ENCODE measurements at regions not wholly inside any gene's neighbourhood (a gene's known extent, or its start where the extent isn't known, plus 50 kb on each side); places are given as distances from the start of the nearest gene placed in this dataset.

DNA sequence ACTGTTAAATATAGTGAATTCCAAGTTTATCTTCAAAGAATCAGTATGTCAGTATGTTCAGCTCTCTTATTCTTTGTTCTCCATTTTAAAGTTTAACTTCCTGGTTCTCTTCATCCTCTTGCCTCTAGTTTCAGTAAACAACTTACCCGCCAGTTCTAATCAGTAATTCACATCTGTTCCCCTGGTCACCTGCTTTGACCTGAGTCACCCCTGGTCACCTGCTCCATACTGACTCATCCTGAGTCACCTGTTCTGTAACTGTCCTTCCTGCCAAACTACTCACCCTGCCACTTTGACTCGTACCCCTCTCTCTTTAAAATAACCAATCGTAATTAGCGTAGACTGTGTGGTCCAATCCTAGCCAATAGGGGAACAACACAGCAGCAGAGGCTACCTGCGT is 992.7 kb upstream of the HS3ST1 start:
- no peaks in the 10 kb centered on the region for H3K27me3 ChIP-seq (ENCODE audit: low read length)
- no peaks in the 10 kb centered on the region for H3K36me3 ChIP-seq (ENCODE audit: low read depth, low read length)
- no peaks in the 10 kb centered on the region for H3K4me1 ChIP-seq (ENCODE audit: insufficient read depth, low read length)
- no peak overlapping the region for H3K9ac ChIP-seq (ENCODE audit: low read length)
- no peak overlapping the region for H3K4me3 ChIP-seq (ENCODE audit: low read length)
- intact Hi-C loops (cut with micrococcal nuclease), result no loop called here
- no peak overlapping the region for H2AFZ ChIP-seq (ENCODE audit: low read length)
- no peaks in the 10 kb centered on the region for H3K79me2 ChIP-seq (ENCODE audit: low read length)
- H3F3A ChIP-seq (ENCODE audit: low read length, unreplicated experiment), result no peaks in the 10 kb centered on the region
- no peaks in the 10 kb centered on the region for H3K9me2 ChIP-seq (replicated peaks; ENCODE audit: low read length)
- no TSS peak for BruUV-seq (replicated peaks)
- ChIA-PET POLR2A (ENCODE audit: unreplicated experiment) (no interaction called here), CTCF (no interaction called here)
- no peak overlapping the region for H3K4me2 ChIP-seq (ENCODE audit: low read length)
- H4K20me1 ChIP-seq (ENCODE audit: low read length), result no peaks in the 10 kb centered on the region
- H3K27ac ChIP-seq (ENCODE audit: low read length), result no peak overlapping the region
- ATAC-seq (no peak), DNase-seq (no peak)
- H3K9me3 ChIP-seq (ENCODE audit: low read length), result no peaks in the 10 kb centered on the region
- TF ChIP-seq EZH2phosphoT487 (IDR thresholded peaks at IDR 0.05; ENCODE audit: borderline replicate concordance, low read length) (no peak), EZH2 (IDR thresholded peaks at IDR 0.05; ENCODE audit: low read length, unreplicated experiment) (no peak), CTCF (conservative IDR thresholded peaks at IDR 0.05; ENCODE audit: low read depth, low read length) (no peak)

DNA sequence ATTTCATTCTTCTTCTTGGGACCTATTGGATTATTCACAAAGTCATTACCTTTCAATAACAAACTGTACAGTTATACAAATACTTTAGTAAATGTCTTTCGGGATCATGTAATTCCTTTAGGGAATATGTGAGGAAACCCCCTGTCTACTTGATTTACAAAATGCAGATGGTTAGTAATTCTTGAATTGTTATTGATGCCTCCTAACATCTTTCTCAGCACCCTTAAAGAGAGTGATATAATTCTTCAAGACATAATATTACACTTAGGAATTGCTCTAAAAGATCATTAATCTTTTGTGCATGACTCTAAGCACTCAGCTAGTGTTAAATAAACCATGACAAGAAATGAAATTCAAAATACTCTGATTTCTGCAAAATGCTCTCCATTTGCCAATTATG is 988.1 kb upstream of the HS3ST1 start:
- ATAC-seq (no peak), DNase-seq (no peak)
- Histone ChIP-seq H3K27ac (ENCODE audit: low read length) (no peak overlapping the region), H3K9me2 (replicated peaks; ENCODE audit: low read length) (no peaks in the 10 kb centered on the region), H2AFZ (ENCODE audit: low read length) (no peak overlapping the region), H3K36me3 (ENCODE audit: low read depth, low read length) (no peaks in the 10 kb centered on the region), H3K27me3 (ENCODE audit: low read length) (no peaks in the 10 kb centered on the region), H3K9me3 (ENCODE audit: low read length) (no peaks in the 10 kb centered on the region), H3K9ac (ENCODE audit: low read length) (no peak overlapping the region), H3K4me2 (ENCODE audit: low read length) (no peak overlapping the region), H3K4me3 (ENCODE audit: low read length) (no peak overlapping the region), H3F3A (ENCODE audit: low read length, unreplicated experiment) (no peaks in the 10 kb centered on the region), H4K20me1 (ENCODE audit: low read length) (no peaks in the 10 kb centered on the region), H3K4me1 (ENCODE audit: insufficient read depth, low read length) (no peaks in the 10 kb centered on the region), H3K79me2 (ENCODE audit: low read length) (no peaks in the 10 kb centered on the region)
- BruUV-seq (replicated peaks), result no TSS peak
- TF ChIP-seq EZH2 (IDR thresholded peaks at IDR 0.05; ENCODE audit: low read length, unreplicated experiment) (no peak), EZH2phosphoT487 (IDR thresholded peaks at IDR 0.05; ENCODE audit: borderline replicate concordance, low read length) (no peak), CTCF (conservative IDR thresholded peaks at IDR 0.05; ENCODE audit: low read depth, low read length) (no peak)
- CTCF ChIA-PET, result no interaction called here
- POLR2A ChIA-PET (ENCODE audit: unreplicated experiment), result no interaction called here
- intact Hi-C loops (cut with micrococcal nuclease), result no loop called here

GRCh38 chr4:12414181-12414812 is 985.6 kb upstream of the HS3ST1 start:
- H3K9ac ChIP-seq (ENCODE audit: low read length), result no peak overlapping the region
- H3K9me2 ChIP-seq (replicated peaks; ENCODE audit: low read length), result no peaks in the 10 kb centered on the region
- H3K27ac ChIP-seq (ENCODE audit: low read length), result no peak overlapping the region
- ChIA-PET POLR2A (ENCODE audit: unreplicated experiment) (no interaction called here), CTCF (no interaction called here)
- H3K27me3 ChIP-seq (ENCODE audit: low read length), result no peaks in the 10 kb centered on the region
- no peaks in the 10 kb centered on the region for H3K4me1 ChIP-seq (ENCODE audit: insufficient read depth, low read length)
- H3K36me3 ChIP-seq (ENCODE audit: low read depth, low read length), result no peaks in the 10 kb centered on the region
- H3K79me2 ChIP-seq (ENCODE audit: low read length), result no peaks in the 10 kb centered on the region
- no peak overlapping the region for H3K4me2 ChIP-seq (ENCODE audit: low read length)
- H2AFZ ChIP-seq (ENCODE audit: low read length), result no peak overlapping the region
- no peaks in the 10 kb centered on the region for H3F3A ChIP-seq (ENCODE audit: low read length, unreplicated experiment)
- intact Hi-C loops (cut with micrococcal nuclease), result no loop called here
- H4K20me1 ChIP-seq (ENCODE audit: low read length), result no peaks in the 10 kb centered on the region
- DNase-seq (no peak), ATAC-seq (no peak)
- H3K4me3 ChIP-seq (ENCODE audit: low read length), result no peak overlapping the region
- H3K9me3 ChIP-seq (ENCODE audit: low read length), result no peaks in the 10 kb centered on the region
- BruUV-seq (replicated peaks), result no TSS peak
- TF ChIP-seq EZH2phosphoT487 (IDR thresholded peaks at IDR 0.05; ENCODE audit: borderline replicate concordance, low read length) (no peak), EZH2 (IDR thresholded peaks at IDR 0.05; ENCODE audit: low read length, unreplicated experiment) (no peak), CTCF (conservative IDR thresholded peaks at IDR 0.05; ENCODE audit: low read depth, low read length) (no peak)

Measured in PC-3 (cell line).